ENCODE measurements at regions not wholly inside any gene's neighbourhood (a gene's known extent, or its start where the extent isn't known, plus 50 kb on each side); places are given as distances from the start of the nearest gene placed in this dataset.
A peak's percentile ranks its signal among the peaks of the same experiment; 100 is the strongest.

DNA sequence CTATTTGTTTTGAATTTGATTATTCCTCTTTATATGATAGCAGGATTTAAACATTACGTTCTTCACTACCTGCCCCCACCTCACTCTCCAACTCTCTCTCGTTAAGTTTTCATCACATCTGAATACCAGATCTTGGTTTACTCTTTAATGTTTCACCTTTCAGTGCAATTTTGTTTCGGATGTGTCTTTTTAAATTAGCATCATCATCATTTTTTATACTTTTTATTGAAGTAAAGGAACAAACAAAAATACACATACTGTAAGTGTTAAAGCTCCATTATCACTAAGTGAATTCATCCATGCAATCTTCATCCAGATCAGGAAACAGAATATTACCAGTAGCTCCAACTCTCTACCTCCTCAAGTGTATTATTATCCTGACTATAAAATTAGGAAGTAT is 310.6 kb downstream of the C3orf38 start:
- H3K9me3 ChIP-seq, result no peaks in the 10 kb centered on the region
- WGBS, 5 donors, result 73 to 82% (median 77%) methylated on average over 3 of the region's 3 CpGs
- TF ChIP-seq POLR2AphosphoS5 (IDR thresholded peaks at IDR 0.05) (no peak), POLR2A (IDR thresholded peaks at IDR 0.05) (no peak), EP300 (IDR thresholded peaks at IDR 0.05) (no peak)
- TF ChIP-seq, protein P1, sequence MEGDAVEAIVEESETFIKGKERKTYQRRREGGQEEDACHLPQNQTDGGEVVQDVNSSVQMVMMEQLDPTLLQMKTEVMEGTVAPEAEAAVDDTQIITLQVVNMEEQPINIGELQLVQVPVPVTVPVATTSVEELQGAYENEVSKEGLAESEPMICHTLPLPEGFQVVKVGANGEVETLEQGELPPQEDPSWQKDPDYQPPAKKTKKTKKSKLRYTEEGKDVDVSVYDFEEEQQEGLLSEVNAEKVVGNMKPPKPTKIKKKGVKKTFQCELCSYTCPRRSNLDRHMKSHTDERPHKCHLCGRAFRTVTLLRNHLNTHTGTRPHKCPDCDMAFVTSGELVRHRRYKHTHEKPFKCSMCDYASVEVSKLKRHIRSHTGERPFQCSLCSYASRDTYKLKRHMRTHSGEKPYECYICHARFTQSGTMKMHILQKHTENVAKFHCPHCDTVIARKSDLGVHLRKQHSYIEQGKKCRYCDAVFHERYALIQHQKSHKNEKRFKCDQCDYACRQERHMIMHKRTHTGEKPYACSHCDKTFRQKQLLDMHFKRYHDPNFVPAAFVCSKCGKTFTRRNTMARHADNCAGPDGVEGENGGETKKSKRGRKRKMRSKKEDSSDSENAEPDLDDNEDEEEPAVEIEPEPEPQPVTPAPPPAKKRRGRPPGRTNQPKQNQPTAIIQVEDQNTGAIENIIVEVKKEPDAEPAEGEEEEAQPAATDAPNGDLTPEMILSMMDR (IDR thresholded peaks at IDR 0.05), result no peak
- no peak for DNase-seq
- no peak overlapping the region for H3K4me3 ChIP-seq
- no peaks in the 10 kb centered on the region for H3K36me3 ChIP-seq
- no peak overlapping the region for H3K27ac ChIP-seq
- intact Hi-C loops (cut with DNase I; ENCODE audit: low total_unique reads), result no loop called here
- no peaks in the 10 kb centered on the region for H3K4me1 ChIP-seq
- H3K27me3 ChIP-seq, result no peaks in the 10 kb centered on the region

DNA sequence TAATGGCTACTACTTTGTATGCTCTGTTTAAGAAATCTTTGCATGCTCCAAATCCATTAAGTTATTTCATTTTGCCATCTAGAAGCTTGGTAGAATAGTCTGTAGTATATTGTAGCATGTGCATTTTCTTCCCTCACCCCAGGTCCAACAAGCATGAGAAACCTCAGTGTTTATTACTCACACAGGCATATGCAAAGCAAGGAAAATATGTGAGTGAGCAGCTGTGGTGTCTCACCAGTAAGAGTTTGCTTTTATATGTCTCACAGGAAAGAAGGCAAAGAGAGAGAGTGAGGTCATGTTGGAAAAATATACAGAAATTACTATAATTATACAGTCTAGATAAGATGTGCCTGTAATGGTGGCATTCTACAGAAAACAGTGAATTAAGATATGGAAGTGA is 312.5 kb downstream of the C3orf38 start:
- TF ChIP-seq, protein P1 (IDR thresholded peaks at IDR 0.05), result no peak
- TF ChIP-seq POLR2A (IDR thresholded peaks at IDR 0.05), result no peak
- TF ChIP-seq POLR2AphosphoS5 (IDR thresholded peaks at IDR 0.05), result no peak
- TF ChIP-seq EP300 (IDR thresholded peaks at IDR 0.05), result no peak
- no peak overlapping the region for H3K4me3 ChIP-seq

DNA sequence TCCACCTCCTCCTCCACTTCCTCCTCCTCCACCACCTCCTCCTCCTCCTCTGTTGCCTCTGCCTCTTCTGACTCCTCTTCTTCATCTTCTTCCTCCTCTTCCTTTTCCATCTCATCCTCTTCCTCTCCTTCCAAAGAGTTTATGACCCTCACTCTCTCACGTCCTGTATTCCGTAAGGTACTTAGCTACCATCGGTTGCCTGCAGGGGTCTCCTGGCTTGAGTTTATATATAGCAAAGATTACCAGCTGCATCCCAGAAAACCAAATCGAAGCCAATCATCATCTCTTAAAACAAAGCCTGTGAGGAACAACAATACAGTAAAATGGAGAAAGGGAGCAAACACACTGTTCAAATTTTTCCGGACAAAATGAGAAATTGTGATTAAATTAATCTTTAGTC is 317.4 kb downstream of the C3orf38 start:
- Histone ChIP-seq H3K27me3 (no peaks in the 10 kb centered on the region), H3K36me3 (no peaks in the 10 kb centered on the region), H3K4me1 (no peaks in the 10 kb centered on the region), H3K9me3 (peaks cover 0 to 4% (median 0%) of the 10 kb centered on the region in 4 donors), H3K27ac (no peak overlapping the region), H3K4me3 (no peak overlapping the region)
- no peak for DNase-seq
- TF ChIP-seq, protein P1 (IDR thresholded peaks at IDR 0.05), result no peak
- TF ChIP-seq EP300 (IDR thresholded peaks at IDR 0.05) (no peak), POLR2A (IDR thresholded peaks at IDR 0.05) (no peak), POLR2AphosphoS5 (IDR thresholded peaks at IDR 0.05) (no peak)
- WGBS, 5 donors, result 81 to 86% (median 84%) methylated on average over 5 of the region's 5 CpGs
- intact Hi-C loops (cut with DNase I; ENCODE audit: low total_unique reads), result no loop called here

More for the DNA sequence above, 312.5 kb downstream of the C3orf38 start:
- Histone ChIP-seq H3K27ac (no peak overlapping the region), H3K27me3 (no peaks in the 10 kb centered on the region), H3K9me3 (no peaks in the 10 kb centered on the region), H3K36me3 (no peaks in the 10 kb centered on the region), H3K4me1 (no peaks in the 10 kb centered on the region)
- intact Hi-C loops (cut with DNase I; ENCODE audit: low total_unique reads), result no loop called here
- DNase-seq, result peak in 1 of 2 donors; percentile 28

DNA sequence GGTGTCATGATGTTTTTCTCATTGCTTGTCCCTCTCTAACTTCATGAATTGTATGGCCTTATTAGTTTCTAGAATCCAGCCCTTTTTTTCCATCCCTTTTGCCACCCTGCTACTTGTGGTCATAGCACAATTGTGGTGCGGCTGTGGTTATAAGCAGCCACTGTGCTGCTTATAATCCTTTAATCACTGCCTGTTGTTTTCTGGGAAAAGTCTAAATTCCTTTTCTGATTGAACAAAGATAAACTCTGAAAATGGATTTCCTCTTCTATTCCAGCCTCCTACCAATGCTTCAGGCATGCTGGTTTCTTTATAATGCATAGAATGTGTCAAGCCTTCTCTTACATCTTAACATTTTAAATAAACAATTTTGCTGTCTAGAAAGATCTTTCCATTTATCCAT is 319.5 kb downstream of the C3orf38 start:
- no peaks in the 10 kb centered on the region for H3K36me3 ChIP-seq
- peaks cover 0 to 4% (median 0%) of the 10 kb centered on the region in 4 donors for H3K9me3 ChIP-seq
- no peaks in the 10 kb centered on the region for H3K27me3 ChIP-seq
- H3K4me3 ChIP-seq, result no peak overlapping the region
- TF ChIP-seq POLR2A (IDR thresholded peaks at IDR 0.05) (no peak), POLR2AphosphoS5 (IDR thresholded peaks at IDR 0.05) (no peak), EP300 (IDR thresholded peaks at IDR 0.05) (no peak)
- TF ChIP-seq, protein P1 (IDR thresholded peaks at IDR 0.05), result no peak
- 78 to 88% (median 81%) methylated on average over 1 of the region's 1 CpG for WGBS, 5 donors
- H3K4me1 ChIP-seq, result no peaks in the 10 kb centered on the region
- DNase-seq, result no peak
- H3K27ac ChIP-seq, result no peak overlapping the region
- intact Hi-C loops (cut with DNase I; ENCODE audit: low total_unique reads), result no loop called here

Data from stomach (tissue), 8 donors.